Keratinocyte (primary cell): ENCODE measurements at regions not wholly inside any gene's neighbourhood (a gene's known extent, or its start where the extent isn't known, plus 50 kb on each side); places are given as distances from the start of the nearest gene placed in this dataset.

Source experiments
- CTCF ChIP-seq, 3 experiments: IDR thresholded peaks in 1 of 3; conservative IDR thresholded peaks in 1 of 3; optimal IDR thresholded peaks in 1 of 3; 2 replicates in 2 of 3; 3 replicates in 1 of 3; pipeline versions ENCODE3 to v1.5.1; 2011; ENCODE audit warnings: low read length in 3 of 3, mild to moderate bottlenecking in 3 of 3, moderate library complexity in 2 of 3, control low read depth in 1 of 3, inconsistent platforms in 1 of 3; ENCODE audit not compliant: insufficient read depth in 2 of 3; ENCODE audit errors: extremely low read depth in 1 of 3
- EZH2 ChIP-seq: IDR thresholded peaks from one replicate; pipeline ENCODE4 v1.6.1; 2012; ENCODE audit warnings: inconsistent platforms, mild to moderate bottlenecking, low read length, moderate library complexity

- TF ChIP-seq CTCF (optimal IDR thresholded peaks at IDR 0.05 in 1 of 3, IDR thresholded peaks at IDR 0.05 in 1 of 3, conservative IDR thresholded peaks at IDR 0.05 in 1 of 3; ENCODE audit: extremely low read depth in 1 of 3, insufficient read depth in 2 of 3, low read length in 3 of 3) (no peak), EZH2 (no peak)
Measured at GRCh38 chr6:4240148-4240547, 104.8 kb upstream of the ECI2 start.
